OCI-LY7 (cell line): ENCODE measurements at regions not wholly inside any gene's neighbourhood (a gene's known extent, or its start where the extent isn't known, plus 50 kb on each side); places are given as distances from the start of the nearest gene placed in this dataset.

ENCODE experiments used
- EZH2phosphoT487 ChIP-seq: fragments of 200-600 bp; sonication (generic); IDR thresholded peaks from 2 replicates; pipeline ENCODE4 v1.6.1; 2018; ENCODE audit warnings: low read depth, borderline replicate concordance, mild to moderate bottlenecking, mixed run types, antibody characterized with exemption, low read length, moderate library complexity, mixed read lengths
- TF ChIP-seq, protein P1 (sequence below): fragments of 200-600 bp; sonication (generic); conservative IDR thresholded peaks from 2 replicates; pipeline ENCODE4 v1.5.1; 2014; ENCODE audit warnings: mild to moderate bottlenecking, antibody characterized with exemption, low read length, moderate library complexity, mixed read lengths

DNA sequence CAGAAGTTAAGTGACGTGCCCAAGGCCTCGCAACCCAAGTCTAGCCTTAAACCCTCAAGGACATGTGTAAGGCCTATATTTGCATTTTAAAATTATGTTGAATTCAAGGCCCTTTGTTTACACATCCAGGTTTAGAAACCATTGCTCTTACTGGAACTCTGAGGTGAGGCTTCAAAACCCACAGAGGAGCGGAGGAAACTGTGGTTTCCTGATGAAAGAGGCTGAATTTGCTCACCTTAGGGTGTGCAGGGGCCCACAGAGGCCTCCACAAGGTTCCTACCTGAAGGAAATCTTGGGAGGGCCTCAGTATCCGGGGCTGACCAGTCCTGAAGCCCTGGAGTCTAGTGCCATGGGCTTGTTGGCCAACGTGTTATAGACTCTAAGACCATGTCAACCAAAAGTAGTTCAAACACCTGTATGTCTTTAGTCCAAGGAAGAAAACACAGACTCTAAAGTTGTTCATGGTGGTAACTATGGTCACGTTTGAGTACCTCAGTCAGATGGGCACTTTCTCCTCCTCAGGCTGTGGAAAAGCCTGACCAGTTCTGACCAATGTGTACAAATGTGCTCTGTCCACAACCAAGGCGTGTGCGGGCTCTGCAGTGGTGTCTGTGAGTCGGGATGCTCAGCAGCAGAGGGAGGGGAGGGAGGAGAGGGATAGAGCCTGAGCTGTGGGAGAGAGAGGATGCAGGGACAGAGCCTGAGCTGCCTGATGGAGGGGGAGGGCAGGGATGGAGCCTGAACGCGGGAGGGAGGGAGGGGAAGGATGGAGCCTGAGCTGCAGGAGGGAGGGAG is 124.6 kb upstream of the ERCC6L2 start:
- TF ChIP-seq, protein P1, sequence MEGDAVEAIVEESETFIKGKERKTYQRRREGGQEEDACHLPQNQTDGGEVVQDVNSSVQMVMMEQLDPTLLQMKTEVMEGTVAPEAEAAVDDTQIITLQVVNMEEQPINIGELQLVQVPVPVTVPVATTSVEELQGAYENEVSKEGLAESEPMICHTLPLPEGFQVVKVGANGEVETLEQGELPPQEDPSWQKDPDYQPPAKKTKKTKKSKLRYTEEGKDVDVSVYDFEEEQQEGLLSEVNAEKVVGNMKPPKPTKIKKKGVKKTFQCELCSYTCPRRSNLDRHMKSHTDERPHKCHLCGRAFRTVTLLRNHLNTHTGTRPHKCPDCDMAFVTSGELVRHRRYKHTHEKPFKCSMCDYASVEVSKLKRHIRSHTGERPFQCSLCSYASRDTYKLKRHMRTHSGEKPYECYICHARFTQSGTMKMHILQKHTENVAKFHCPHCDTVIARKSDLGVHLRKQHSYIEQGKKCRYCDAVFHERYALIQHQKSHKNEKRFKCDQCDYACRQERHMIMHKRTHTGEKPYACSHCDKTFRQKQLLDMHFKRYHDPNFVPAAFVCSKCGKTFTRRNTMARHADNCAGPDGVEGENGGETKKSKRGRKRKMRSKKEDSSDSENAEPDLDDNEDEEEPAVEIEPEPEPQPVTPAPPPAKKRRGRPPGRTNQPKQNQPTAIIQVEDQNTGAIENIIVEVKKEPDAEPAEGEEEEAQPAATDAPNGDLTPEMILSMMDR: no peak
- TF ChIP-seq EZH2phosphoT487: no peak
